ENCODE measurements at regions not wholly inside any gene's neighbourhood (a gene's known extent, or its start where the extent isn't known, plus 50 kb on each side); places are given as distances from the start of the nearest gene placed in this dataset.

GRCh38 chr10:58971796-58972491 lies 204.5 kb upstream of the PHYHIPL start (continued):
- no peak for TF ChIP-seq ZNF114 (CRISPR knock-in tag; IDR thresholded peaks at IDR 0.05)
- no peak for TF ChIP-seq STAT1 (IDR thresholded peaks at IDR 0.05; ENCODE audit: unreplicated experiment)
- TF ChIP-seq ZNF331 (CRISPR knock-in tag; IDR thresholded peaks at IDR 0.05; ENCODE audit: low read depth) = no peak
- TF ChIP-seq POLR2AphosphoS5 (IDR thresholded peaks at IDR 0.05; ENCODE audit: low read depth) = no peak
- TF ChIP-seq, protein P1, sequence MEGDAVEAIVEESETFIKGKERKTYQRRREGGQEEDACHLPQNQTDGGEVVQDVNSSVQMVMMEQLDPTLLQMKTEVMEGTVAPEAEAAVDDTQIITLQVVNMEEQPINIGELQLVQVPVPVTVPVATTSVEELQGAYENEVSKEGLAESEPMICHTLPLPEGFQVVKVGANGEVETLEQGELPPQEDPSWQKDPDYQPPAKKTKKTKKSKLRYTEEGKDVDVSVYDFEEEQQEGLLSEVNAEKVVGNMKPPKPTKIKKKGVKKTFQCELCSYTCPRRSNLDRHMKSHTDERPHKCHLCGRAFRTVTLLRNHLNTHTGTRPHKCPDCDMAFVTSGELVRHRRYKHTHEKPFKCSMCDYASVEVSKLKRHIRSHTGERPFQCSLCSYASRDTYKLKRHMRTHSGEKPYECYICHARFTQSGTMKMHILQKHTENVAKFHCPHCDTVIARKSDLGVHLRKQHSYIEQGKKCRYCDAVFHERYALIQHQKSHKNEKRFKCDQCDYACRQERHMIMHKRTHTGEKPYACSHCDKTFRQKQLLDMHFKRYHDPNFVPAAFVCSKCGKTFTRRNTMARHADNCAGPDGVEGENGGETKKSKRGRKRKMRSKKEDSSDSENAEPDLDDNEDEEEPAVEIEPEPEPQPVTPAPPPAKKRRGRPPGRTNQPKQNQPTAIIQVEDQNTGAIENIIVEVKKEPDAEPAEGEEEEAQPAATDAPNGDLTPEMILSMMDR (conservative IDR thresholded peaks at IDR 0.05; ENCODE audit: low read depth in 2 of 2) = no peak
- TF ChIP-seq CREB1 (CRISPR knock-in tag; IDR thresholded peaks at IDR 0.05; ENCODE audit: low read depth) = no peak
- TF ChIP-seq JUNB (IDR thresholded peaks at IDR 0.05; ENCODE audit: unreplicated experiment) = no peak

- Histone ChIP-seq H3K4me2 (no peak overlapping the region), H3K9me2 (ENCODE audit: insufficient read depth) (no peaks in the 10 kb centered on the region), H3K4me3 (no peak overlapping the region), H2AFZ (no peak overlapping the region), H3K27ac (ENCODE audit: low read depth) (no peak overlapping the region), H4K20me1 (replicated peaks; ENCODE audit: insufficient read depth) (no peaks in the 10 kb centered on the region), H3K4me1 (ENCODE audit: insufficient read depth) (peaks cover 23% of the 10 kb centered on the region), H3F3A (replicated peaks; ENCODE audit: low read depth) (no peaks in the 10 kb centered on the region), H3K79me2 (replicated peaks; ENCODE audit: insufficient read depth) (no peaks in the 10 kb centered on the region), H3K36me3 (ENCODE audit: insufficient read depth) (no peaks in the 10 kb centered on the region), H3K27me3 (ENCODE audit: insufficient read depth) (no peaks in the 10 kb centered on the region)
- H3K27ac Mint-ChIP-seq = no peak overlapping the region
- H3K4me1 Mint-ChIP-seq = peaks cover 30% of the 10 kb centered on the region
- H3K9me3 Mint-ChIP-seq = peaks cover 2% of the 10 kb centered on the region; the same call in 1 of the 3 replicates
- no peaks in the 10 kb centered on the region; the same call in 2 of the 3 replicates for H3K36me3 Mint-ChIP-seq (ENCODE audit: low read depth)
- ATAC-seq = no peak
- DNase-seq (ENCODE audit: low spot score) = no peak
- peaks cover 8% of the 10 kb centered on the region for H3K27me3 Mint-ChIP-seq (ENCODE audit: insufficient read depth, low read depth, poor library complexity)
- no peak overlapping the region for H3K4me3 Mint-ChIP-seq
- TF ChIP-seq EZH2 (IDR thresholded peaks at IDR 0.05; ENCODE audit: low read depth, unreplicated experiment) (no peak), ZNF114 (CRISPR knock-in tag; IDR thresholded peaks at IDR 0.05) (no peak), NANOG (IDR thresholded peaks at IDR 0.05; ENCODE audit: borderline replicate concordance) (no peak), POLR2AphosphoS5 (IDR thresholded peaks at IDR 0.05; ENCODE audit: low read depth) (no peak), REST (IDR thresholded peaks at IDR 0.05; ENCODE audit: unreplicated experiment) (no peak), CREB1 (CRISPR knock-in tag; IDR thresholded peaks at IDR 0.05; ENCODE audit: low read depth) (no peak), ZNF331 (CRISPR knock-in tag; IDR thresholded peaks at IDR 0.05; ENCODE audit: low read depth) (no peak)
- TF ChIP-seq, protein P2, sequence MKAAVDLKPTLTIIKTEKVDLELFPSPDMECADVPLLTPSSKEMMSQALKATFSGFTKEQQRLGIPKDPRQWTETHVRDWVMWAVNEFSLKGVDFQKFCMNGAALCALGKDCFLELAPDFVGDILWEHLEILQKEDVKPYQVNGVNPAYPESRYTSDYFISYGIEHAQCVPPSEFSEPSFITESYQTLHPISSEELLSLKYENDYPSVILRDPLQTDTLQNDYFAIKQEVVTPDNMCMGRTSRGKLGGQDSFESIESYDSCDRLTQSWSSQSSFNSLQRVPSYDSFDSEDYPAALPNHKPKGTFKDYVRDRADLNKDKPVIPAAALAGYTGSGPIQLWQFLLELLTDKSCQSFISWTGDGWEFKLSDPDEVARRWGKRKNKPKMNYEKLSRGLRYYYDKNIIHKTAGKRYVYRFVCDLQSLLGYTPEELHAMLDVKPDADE (IDR thresholded peaks at IDR 0.05) = no peak
Measured at GRCh38 chr10:58972576-58973234, 203.7 kb upstream of the PHYHIPL start.

Data from GM23338 (cell line).